ENCODE measurements at regions not wholly inside any gene's neighbourhood (a gene's known extent, or its start where the extent isn't known, plus 50 kb on each side); places are given as distances from the start of the nearest gene placed in this dataset.
A peak's percentile ranks its signal among the peaks of the same experiment; 100 is the strongest.

- no peak for DNase-seq (ENCODE audit: low spot score)
These were observed 54.0 kb upstream of the GTF3A start for GRCh38 chr13:27370305-27370872.

GRCh38 chr13:27371932-27372331 is 52.5 kb upstream of the GTF3A start:
- DNase-seq (ENCODE audit: low spot score), result no peak

GRCh38 chr13:27372896-27373295 is 51.5 kb upstream of the GTF3A start:
- peak; percentile 41 for DNase-seq (ENCODE audit: low spot score)

- no peak for DNase-seq (ENCODE audit: low spot score)
These were observed 50.2 kb upstream of the GTF3A start for GRCh38 chr13:27374126-27374613.

All from HuH-7.5 (cell line).